ENCODE measurements at regions not wholly inside any gene's neighbourhood (a gene's known extent, or its start where the extent isn't known, plus 50 kb on each side); places are given as distances from the start of the nearest gene placed in this dataset.

GRCh38 chr11:8830641-8831040 lies 80.3 kb upstream of the AKIP1 start:
- ATAC-seq (no peak), DNase-seq (no peak)

GRCh38 chr11:8831861-8832260 lies 79.1 kb upstream of the AKIP1 start:
- Histone ChIP-seq H3K27ac (no peak overlapping the region), H3K4me1 (peaks cover 15% of the 10 kb centered on the region), H3K27me3 (ENCODE audit: insufficient read depth in 3 of 3, low read length in 2 of 3) (no peaks in the 10 kb centered on the region), H3K9me3 (no peaks in the 10 kb centered on the region), H3K36me3 (ENCODE audit: insufficient read depth in 1 of 2, low read depth in 1 of 2) (no peaks in the 10 kb centered on the region), H3K4me3 (no peak overlapping the region)
- WGBS, 3 donors: 69 to 76% (median 70%) methylated on average over 9 of the region's 9 CpGs
- no peak for TF ChIP-seq CTCF (IDR thresholded peaks at IDR 0.05)
- no peak for ATAC-seq
- DNase-seq: no peak
- intact Hi-C loops (cut with DNase I): no loop called here

More at GRCh38 chr11:8830641-8831040, 80.3 kb upstream of the AKIP1 start:
- TF ChIP-seq CTCF (IDR thresholded peaks at IDR 0.05): no peak
- H3K9me3 ChIP-seq: no peaks in the 10 kb centered on the region
- no peak overlapping the region for H3K4me3 ChIP-seq
- H3K4me1 ChIP-seq: peaks cover 15% of the 10 kb centered on the region
- intact Hi-C loops (cut with DNase I): no loop called here
- WGBS, 3 donors: 70 to 81% (median 74%) methylated on average over 3 of the region's 3 CpGs
- no peaks in the 10 kb centered on the region for H3K36me3 ChIP-seq (ENCODE audit: insufficient read depth in 1 of 2, low read depth in 1 of 2)
- no peak overlapping the region for H3K27ac ChIP-seq
- no peaks in the 10 kb centered on the region for H3K27me3 ChIP-seq (ENCODE audit: insufficient read depth in 3 of 3, low read length in 2 of 3)

GRCh38 chr11:8832571-8833260 lies 78.3 kb upstream of the AKIP1 start:
- Histone ChIP-seq H3K9me3 (no peaks in the 10 kb centered on the region), H3K27me3 (ENCODE audit: insufficient read depth in 3 of 3, low read length in 2 of 3) (no peaks in the 10 kb centered on the region), H3K4me3 (no peak overlapping the region), H3K4me1 (peaks cover 15% of the 10 kb centered on the region), H3K36me3 (ENCODE audit: insufficient read depth in 1 of 2, low read depth in 1 of 2) (no peaks in the 10 kb centered on the region), H3K27ac (peak overlapping the region; percentile 75)
- intact Hi-C loops (cut with DNase I): no loop called here
- ATAC-seq (peak; percentile 50 to 83 (median 68)), DNase-seq (no peak)
- TF ChIP-seq CTCF (IDR thresholded peaks at IDR 0.05): no peak
- 23 to 36% (median 26%) methylated on average over 9 of the region's 9 CpGs for WGBS, 3 donors

GRCh38 chr11:8833568-8834315 lies 77.2 kb upstream of the AKIP1 start:
- Histone ChIP-seq H3K4me1 (peaks cover 15% of the 10 kb centered on the region), H3K27ac (peak overlapping the region; percentile 75), H3K9me3 (no peaks in the 10 kb centered on the region), H3K36me3 (ENCODE audit: insufficient read depth in 1 of 2, low read depth in 1 of 2) (no peaks in the 10 kb centered on the region), H3K27me3 (ENCODE audit: insufficient read depth in 3 of 3, low read length in 2 of 3) (no peaks in the 10 kb centered on the region), H3K4me3 (no peak overlapping the region)
- ATAC-seq: no peak
- intact Hi-C loops (cut with DNase I): no loop called here
- TF ChIP-seq CTCF (IDR thresholded peaks at IDR 0.05): no peak
- no peak for DNase-seq
- 42 to 48% (median 43%) methylated on average over 4 of the region's 4 CpGs for WGBS, 3 donors

Measured in psoas muscle (tissue), 7 donors.